K562 (cell line): ENCODE measurements at regions not wholly inside any gene's neighbourhood (a gene's known extent, or its start where the extent isn't known, plus 50 kb on each side); places are given as distances from the start of the nearest gene placed in this dataset.

Source experiments
- ATAC-seq: fragments of 200-7000 bp; cut with Tn5 transposase; 3 replicates; pipeline ENCODE4 v1.9.1; 2020; ENCODE audit warnings: moderate library complexity
- BruUV-seq: library from RNA; stranded (reverse); fragments of 400-500 nt; replicated peaks from 2 replicates; lab custom pipeline; 2021; lab: Mats Ljungman, UMichigan
- CTCF ChIA-PET: fragments of 300-600 bp; formaldehyde crosslinking; extraction: SDS; loops from one replicate; lab custom pipeline; 2021; ENCODE audit warnings: low intra/inter-chr PET ratio; lab: Yijun Ruan, JAX
- POLR2A ChIA-PET: fragments of 300-600, 350-650 bp; sonication (Branson Sonifier 250); formaldehyde crosslinking; extraction: SDS; loops from one replicate; lab custom pipeline; 2021; ENCODE audit warnings: antibody characterized with exemption, inconsistent platforms; lab: Yijun Ruan, JAX
- DNase-seq, 4 experiments: peaks; one replicate each; pipeline versions ENCODE4 v3.0.0 to v3.0.0-alpha.2; 2011 to 2018; ENCODE audit warnings: low spot score in 3 of 4, mixed read lengths in 3 of 4; ENCODE audit errors: extremely low read depth in 1 of 4
- FAIRE-seq: peaks from 2 replicates; lab custom pipeline; 2011; peaks lifted over from hg19 to GRCh38; lab: Jason Lieb, UNC
- H2AFZ ChIP-seq: 2 replicates; pipeline ENCODE4 v1.6.0; 2011; ENCODE audit warnings: low read depth, low read length, control low read depth, inconsistent platforms
- H3K27ac ChIP-seq: fragments of 200-600 bp; 3 replicates; pipeline ENCODE4 v1.8.0; 2011; ENCODE audit warnings: low read depth, mild to moderate bottlenecking, control low read depth, inconsistent platforms, low read length, moderate library complexity, mixed read lengths; ENCODE audit errors: extremely low read depth
- H3K27me3 ChIP-seq, 2 experiments: fragments of 300-600 bp in 1 of 2; 2 replicates in 1 of 2; 3 replicates in 1 of 2; pipeline versions ENCODE4 v1.6.0 to v1.8.0; 2011; ENCODE audit warnings: inconsistent platforms in 2 of 2, low read length in 2 of 2, mild to moderate bottlenecking in 1 of 2, mixed read lengths in 1 of 2, moderate library complexity in 1 of 2; ENCODE audit not compliant: control insufficient read depth in 2 of 2, insufficient read depth in 2 of 2
- H3K36me3 ChIP-seq: fragments of 300-600 bp; 3 replicates; pipeline ENCODE4 v1.8.0; 2011; ENCODE audit warnings: mild to moderate bottlenecking, low read length, inconsistent platforms; ENCODE audit not compliant: control insufficient read depth, insufficient read depth
- H3K4me1 ChIP-seq, 2 experiments: fragments of 200-600 bp in 1 of 2; replicated peaks in 1 of 2; 2 replicates in 1 of 2; 3 replicates in 1 of 2; pipeline versions ENCODE4 v1.5.1 to v1.8.0; 2011; ENCODE audit warnings: inconsistent platforms in 2 of 2, low read length in 2 of 2, mild to moderate bottlenecking in 1 of 2, mixed read lengths in 1 of 2, moderate library complexity in 1 of 2; ENCODE audit not compliant: control insufficient read depth in 2 of 2, insufficient read depth in 2 of 2
- H3K4me2 ChIP-seq: 2 replicates; pipeline ENCODE4 v1.6.1; 2011; ENCODE audit warnings: low read length, control low read depth, inconsistent platforms, mixed read lengths; ENCODE audit not compliant: insufficient read depth
- H3K4me3 ChIP-seq: fragments of 200-600 bp; sonication (generic), shearing (Covaris generic); 2 replicates; pipeline ENCODE4 v1.5.1; 2016; ENCODE audit warnings: control low read depth, inconsistent platforms
- H3K79me2 ChIP-seq: fragments of 200-600 bp; 3 replicates; pipeline ENCODE4 v1.8.0; 2011; ENCODE audit warnings: low read length, inconsistent platforms; ENCODE audit not compliant: control insufficient read depth, insufficient read depth
- H3K9ac ChIP-seq, 2 experiments: 2 replicates each; pipeline versions ENCODE4 v1.6.0 to v1.6.1; 2011; ENCODE audit warnings: low read depth in 2 of 2, low read length in 2 of 2, control low read depth in 1 of 2, inconsistent platforms in 1 of 2, mild to moderate bottlenecking in 1 of 2, mixed read lengths in 1 of 2; ENCODE audit not compliant: insufficient read depth in 1 of 2
- H3K9me1 ChIP-seq: one replicate; pipeline ENCODE4 v1.6.0; 2011; ENCODE audit warnings: inconsistent platforms, mild to moderate bottlenecking, low read length, moderate library complexity; ENCODE audit not compliant: control insufficient read depth, insufficient read depth
- H3K9me3 ChIP-seq: replicated peaks from 2 replicates; pipeline ENCODE4 v1.5.1; 2011; ENCODE audit warnings: low read depth, low read length, inconsistent platforms; ENCODE audit not compliant: control insufficient read depth, insufficient read depth
- H4K20me1 ChIP-seq: replicated peaks from 2 replicates; pipeline ENCODE4 v1.6.1; 2011; ENCODE audit warnings: low read length, inconsistent platforms, mixed read lengths; ENCODE audit not compliant: control insufficient read depth, insufficient read depth
- BRD9 ChIP-seq: fragments of 450-650 bp; IDR thresholded peaks from 2 replicates; pipeline ENCODE4 v1.6.1; 2018; ENCODE audit warnings: low read depth; ENCODE audit not compliant: partially characterized antibody
- KDM2B ChIP-seq: fragments of 250-450 bp; sonication (Bioruptor Pico); IDR thresholded peaks from 2 replicates; pipeline ENCODE4 v1.8.0; 2021; ENCODE audit warnings: mild to moderate bottlenecking, moderate library complexity
- SAFB2 ChIP-seq: fragments of 200-400 bp; formaldehyde crosslinking; IDR thresholded peaks from 2 replicates; pipeline ENCODE4 v1.6.1; 2018; ENCODE audit warnings: borderline replicate concordance, low read length, low read depth, moderate library complexity; ENCODE audit not compliant: severe bottlenecking
- ZFP36 ChIP-seq: fragments of 150-350 bp; IDR thresholded peaks from 2 replicates; pipeline ENCODE4 v1.6.1; 2018; ENCODE audit warnings: low read length, low read depth; ENCODE audit not compliant: partially characterized antibody
- WGBS: fragments of 100-300 bp; shearing (Covaris generic); methylation state at CpG from one replicate; pipeline ENCODE4 v1.1.6; 2016; ENCODE audit warnings: low coverage, mixed read lengths; ENCODE audit not compliant: insufficient coverage; ENCODE audit errors: missing lambda C conversion rate; 5-methylcytosine and 5-hydroxymethylcytosine counted together
- in situ Hi-C: fragments of 300-500 bp; cut with MboI; formaldehyde crosslinking; loops from 4 replicates; pipeline ENCODE4 v1.15.0; 2018; ENCODE audit warnings: inconsistent platforms, mixed read lengths
- intact Hi-C: fragments of 100-400 bp; cut with micrococcal nuclease; formaldehyde crosslinking; loops from 2 replicates; pipeline ENCODE4 v1.14.2; 2022
- TF ChIP-seq, protein P1 (sequence below): fragments of 450-650 bp; IDR thresholded peaks from 2 replicates; pipeline ENCODE4 v1.6.1; 2014; ENCODE audit warnings: low read depth, mild to moderate bottlenecking, moderate library complexity, borderline replicate concordance
- TF ChIP-seq, protein P2 (sequence below): fragments of 450-650 bp; IDR thresholded peaks from 2 replicates; pipeline ENCODE4 v1.6.1; 2016; ENCODE audit warnings: low read depth

DNA sequence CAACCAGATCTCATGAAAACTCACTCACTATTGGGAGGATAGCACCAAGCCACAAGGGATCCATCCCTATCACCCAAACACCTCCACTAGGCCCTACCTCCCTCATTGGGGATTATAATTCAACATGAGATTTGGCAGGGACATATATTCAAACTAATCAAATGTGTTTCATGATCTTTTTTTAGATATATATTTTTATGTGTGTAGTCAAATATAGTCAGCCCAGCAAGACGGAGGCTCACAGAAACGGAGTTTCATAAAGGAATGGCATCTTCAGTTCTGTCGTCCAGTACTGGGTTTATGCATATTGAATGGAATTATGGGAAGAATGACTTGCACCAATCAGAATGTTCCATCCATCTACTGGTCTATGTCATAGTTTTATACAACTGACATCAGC lies 343.3 kb upstream of the KAZN start:
- Histone ChIP-seq H2AFZ (no peak overlapping the region), H3K79me2 (no peaks in the 10 kb centered on the region), H3K36me3 (no peaks in the 10 kb centered on the region), H3K9me3 (no peaks in the 10 kb centered on the region), H3K9ac (no peak overlapping the region), H3K27ac (no peak overlapping the region), H3K4me1 (no peaks in the 10 kb centered on the region), H3K4me2 (no peak overlapping the region), H3K4me3 (no peak overlapping the region), H3K9me1 (no peaks in the 10 kb centered on the region), H3K27me3 (peaks cover 17 to 20% of the 10 kb centered on the region in 2 experiments), H4K20me1 (no peaks in the 10 kb centered on the region)
- CTCF ChIA-PET: no interaction called here
- FAIRE-seq: no peak
- in situ Hi-C loops: no loop called here
- POLR2A ChIA-PET: no interaction called here
- TF ChIP-seq, protein P1, sequence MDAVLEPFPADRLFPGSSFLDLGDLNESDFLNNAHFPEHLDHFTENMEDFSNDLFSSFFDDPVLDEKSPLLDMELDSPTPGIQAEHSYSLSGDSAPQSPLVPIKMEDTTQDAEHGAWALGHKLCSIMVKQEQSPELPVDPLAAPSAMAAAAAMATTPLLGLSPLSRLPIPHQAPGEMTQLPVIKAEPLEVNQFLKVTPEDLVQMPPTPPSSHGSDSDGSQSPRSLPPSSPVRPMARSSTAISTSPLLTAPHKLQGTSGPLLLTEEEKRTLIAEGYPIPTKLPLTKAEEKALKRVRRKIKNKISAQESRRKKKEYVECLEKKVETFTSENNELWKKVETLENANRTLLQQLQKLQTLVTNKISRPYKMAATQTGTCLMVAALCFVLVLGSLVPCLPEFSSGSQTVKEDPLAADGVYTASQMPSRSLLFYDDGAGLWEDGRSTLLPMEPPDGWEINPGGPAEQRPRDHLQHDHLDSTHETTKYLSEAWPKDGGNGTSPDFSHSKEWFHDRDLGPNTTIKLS: no peak
- TF ChIP-seq BRD9: no peak
- WGBS: 0% methylated on average over 3 of the region's 3 CpGs
- intact Hi-C loops: no loop called here
- BruUV-seq: no TSS peak
- no peak for ATAC-seq
- DNase-seq: no peak

GRCh38 chr1:14255711-14256110 lies 342.8 kb upstream of the KAZN start:
- H3K27me3 ChIP-seq: peaks cover 22 to 24% of the 10 kb centered on the region in 2 experiments
- BruUV-seq: no TSS peak
- intact Hi-C loops: no loop called here
- no peak for FAIRE-seq
- no peak for ATAC-seq
- DNase-seq: no peak
- TF ChIP-seq, protein P2, sequence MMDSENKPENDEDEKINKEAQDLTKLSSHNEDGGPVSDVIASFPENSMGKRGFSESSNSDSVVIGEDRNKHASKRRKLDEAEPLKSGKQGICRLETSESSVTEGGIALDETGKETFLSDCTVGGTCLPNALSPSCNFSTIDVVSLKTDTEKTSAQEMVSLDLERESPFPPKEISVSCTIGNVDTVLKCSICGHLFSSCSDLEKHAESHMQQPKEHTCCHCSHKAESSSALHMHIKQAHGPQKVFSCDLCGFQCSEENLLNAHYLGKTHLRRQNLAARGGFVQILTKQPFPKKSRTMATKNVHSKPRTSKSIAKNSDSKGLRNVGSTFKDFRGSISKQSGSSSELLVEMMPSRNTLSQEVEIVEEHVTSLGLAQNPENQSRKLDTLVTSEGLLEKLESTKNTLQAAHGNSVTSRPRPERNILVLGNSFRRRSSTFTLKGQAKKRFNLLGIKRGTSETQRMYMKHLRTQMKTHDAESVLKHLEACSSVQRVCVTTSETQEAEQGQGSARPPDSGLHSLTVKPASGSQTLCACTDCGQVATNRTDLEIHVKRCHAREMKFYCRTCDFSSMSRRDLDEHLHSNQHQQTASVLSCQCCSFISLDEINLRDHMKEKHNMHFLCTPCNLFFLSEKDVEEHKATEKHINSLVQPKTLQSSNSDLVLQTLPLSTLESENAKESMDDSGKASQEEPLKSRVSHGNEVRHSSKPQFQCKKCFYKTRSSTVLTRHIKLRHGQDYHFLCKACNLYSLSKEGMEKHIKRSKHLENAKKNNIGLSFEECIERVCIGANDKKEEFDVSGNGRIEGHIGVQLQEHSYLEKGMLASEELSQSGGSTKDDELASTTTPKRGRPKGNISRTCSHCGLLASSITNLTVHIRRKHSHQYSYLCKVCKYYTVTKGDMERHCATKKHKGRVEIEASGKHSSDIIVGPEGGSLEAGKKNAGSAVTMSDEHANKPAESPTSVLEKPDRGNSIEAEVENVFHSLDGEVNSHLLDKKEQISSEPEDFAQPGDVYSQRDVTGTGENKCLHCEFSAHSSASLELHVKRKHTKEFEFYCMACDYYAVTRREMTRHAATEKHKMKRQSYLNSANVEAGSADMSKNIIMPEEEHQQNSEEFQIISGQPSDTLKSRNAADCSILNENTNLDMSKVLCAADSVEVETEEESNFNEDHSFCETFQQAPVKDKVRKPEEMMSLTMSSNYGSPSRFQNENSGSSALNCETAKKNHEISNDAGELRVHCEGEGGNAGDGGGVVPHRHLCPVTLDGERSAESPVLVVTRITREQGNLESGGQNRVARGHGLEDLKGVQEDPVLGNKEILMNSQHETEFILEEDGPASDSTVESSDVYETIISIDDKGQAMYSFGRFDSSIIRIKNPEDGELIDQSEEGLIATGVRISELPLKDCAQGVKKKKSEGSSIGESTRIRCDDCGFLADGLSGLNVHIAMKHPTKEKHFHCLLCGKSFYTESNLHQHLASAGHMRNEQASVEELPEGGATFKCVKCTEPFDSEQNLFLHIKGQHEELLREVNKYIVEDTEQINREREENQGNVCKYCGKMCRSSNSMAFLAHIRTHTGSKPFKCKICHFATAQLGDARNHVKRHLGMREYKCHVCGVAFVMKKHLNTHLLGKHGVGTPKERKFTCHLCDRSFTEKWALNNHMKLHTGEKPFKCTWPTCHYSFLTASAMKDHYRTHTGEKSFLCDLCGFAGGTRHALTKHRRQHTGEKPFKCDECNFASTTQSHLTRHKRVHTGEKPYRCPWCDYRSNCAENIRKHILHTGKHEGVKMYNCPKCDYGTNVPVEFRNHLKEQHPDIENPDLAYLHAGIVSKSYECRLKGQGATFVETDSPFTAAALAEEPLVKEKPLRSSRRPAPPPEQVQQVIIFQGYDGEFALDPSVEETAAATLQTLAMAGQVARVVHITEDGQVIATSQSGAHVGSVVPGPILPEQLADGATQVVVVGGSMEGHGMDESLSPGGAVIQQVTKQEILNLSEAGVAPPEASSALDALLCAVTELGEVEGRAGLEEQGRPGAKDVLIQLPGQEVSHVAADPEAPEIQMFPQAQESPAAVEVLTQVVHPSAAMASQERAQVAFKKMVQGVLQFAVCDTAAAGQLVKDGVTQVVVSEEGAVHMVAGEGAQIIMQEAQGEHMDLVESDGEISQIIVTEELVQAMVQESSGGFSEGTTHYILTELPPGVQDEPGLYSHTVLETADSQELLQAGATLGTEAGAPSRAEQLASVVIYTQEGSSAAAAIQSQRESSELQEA: no peak
- TF ChIP-seq SAFB2 (no peak), ZFP36 (no peak), KDM2B (no peak)
- 0% methylated on average over 2 of the region's 2 CpGs for WGBS
- no peak overlapping the region for H3K4me2 ChIP-seq
- H3K9me1 ChIP-seq: no peaks in the 10 kb centered on the region
- H3K36me3 ChIP-seq: no peaks in the 10 kb centered on the region
- no peaks in the 10 kb centered on the region for H3K79me2 ChIP-seq
- in situ Hi-C loops: no loop called here
- no peaks in the 10 kb centered on the region for H3K9me3 ChIP-seq
- H3K4me1 ChIP-seq: no peaks in the 10 kb centered on the region
- no peaks in the 10 kb centered on the region for H4K20me1 ChIP-seq
- H3K27ac ChIP-seq: no peak overlapping the region
- no peak overlapping the region for H3K9ac ChIP-seq
- no peak overlapping the region for H3K4me3 ChIP-seq
- ChIA-PET POLR2A (no interaction called here), CTCF (no interaction called here)
- H2AFZ ChIP-seq: no peak overlapping the region
